HG02623 (cell line): ENCODE measurements at regions not wholly inside any gene's neighbourhood (a gene's known extent, or its start where the extent isn't known, plus 50 kb on each side); places are given as distances from the start of the nearest gene placed in this dataset.
"Not testable (repeated sequence)": the region's sequence is repeated elsewhere in the genome, so short reads cannot be mapped to it uniquely, and the experiment has no call there.

Experiments
- ATAC-seq: cut with Tn5 transposase; IDR thresholded peaks from one replicate; pipeline ENCODE4 v1.9.1; 2021; ENCODE audit warnings: moderate library complexity; ENCODE audit not compliant: unreplicated experiment

GRCh38 chr11:41519696-41520095 lies 60.2 kb upstream of the LRRC4C start:
- no peak for ATAC-seq

GRCh38 chr11:41522391-41522790 lies 62.9 kb upstream of the LRRC4C start:
- ATAC-seq: no peak

- no peak for ATAC-seq
Measured at GRCh38 chr11:41522899-41523672, 63.6 kb upstream of the LRRC4C start.

- ATAC-seq: no peak
Measured at GRCh38 chr11:41527530-41527929, 68.1 kb upstream of the LRRC4C start.

GRCh38 chr11:41532413-41532812 lies 73.0 kb upstream of the LRRC4C start:
- no peak for ATAC-seq

- no peak for ATAC-seq
Measured at GRCh38 chr11:41533761-41534160, 74.3 kb upstream of the LRRC4C start.

GRCh38 chr11:41534391-41534790 lies 74.9 kb upstream of the LRRC4C start:
- ATAC-seq: no peak

GRCh38 chr11:41534861-41535260 lies 75.4 kb upstream of the LRRC4C start:
- ATAC-seq: no peak

- no peak for ATAC-seq
Measured at GRCh38 chr11:41536021-41536568, 76.6 kb upstream of the LRRC4C start.

GRCh38 chr11:41544902-41545301 lies 85.5 kb upstream of the LRRC4C start:
- not testable (repeated sequence) for ATAC-seq

- ATAC-seq: no peak
Measured at GRCh38 chr11:41578421-41579051, 119.1 kb upstream of the LRRC4C start.

GRCh38 chr11:41579546-41579945 lies 120.1 kb upstream of the LRRC4C start:
- ATAC-seq: no peak

GRCh38 chr11:41609511-41609910 lies 150.1 kb upstream of the LRRC4C start:
- no peak for ATAC-seq

GRCh38 chr11:41612415-41612814 lies 153.0 kb upstream of the LRRC4C start:
- ATAC-seq: no peak

GRCh38 chr11:41613326-41613725 lies 153.9 kb upstream of the LRRC4C start:
- ATAC-seq: no peak

- no peak for ATAC-seq
Measured at GRCh38 chr11:41622707-41623359, 163.4 kb upstream of the LRRC4C start.

- ATAC-seq: no peak
Measured at GRCh38 chr11:41659985-41660384, 200.5 kb upstream of the LRRC4C start.

- ATAC-seq: no peak
Measured at GRCh38 chr11:41660585-41660984, 201.1 kb upstream of the LRRC4C start.

GRCh38 chr11:41665441-41666360 lies 206.2 kb upstream of the LRRC4C start:
- ATAC-seq: no peak

GRCh38 chr11:41666951-41667653 lies 207.7 kb upstream of the LRRC4C start:
- no peak for ATAC-seq
